ENCODE measurements at regions not wholly inside any gene's neighbourhood (a gene's known extent, or its start where the extent isn't known, plus 50 kb on each side); places are given as distances from the start of the nearest gene placed in this dataset.
A peak's percentile ranks its signal among the peaks of the same experiment; 100 is the strongest.

- no peak overlapping the region for H3K4me3 ChIP-seq (ENCODE audit: low read length)
- no peak for TF ChIP-seq CTCF (conservative IDR thresholded peaks at IDR 0.05; ENCODE audit: low read depth, low read length)
- peak; percentile 99 for DNase-seq (ENCODE audit: low read depth)
Measured at GRCh38 chr16:86975445-86975844, 341.7 kb downstream of the C16orf95 start.

GRCh38 chr16:86977076-86977676 lies 340.0 kb downstream of the C16orf95 start:
- DNase-seq (ENCODE audit: low read depth): no peak
- no peak overlapping the region for H3K4me3 ChIP-seq (ENCODE audit: low read length)
- TF ChIP-seq CTCF (conservative IDR thresholded peaks at IDR 0.05; ENCODE audit: low read depth, low read length): no peak

- no peak overlapping the region for H3K4me3 ChIP-seq (ENCODE audit: low read length)
- no peak for TF ChIP-seq CTCF (conservative IDR thresholded peaks at IDR 0.05; ENCODE audit: low read depth, low read length)
- no peak for DNase-seq (ENCODE audit: low read depth)
Measured at GRCh38 chr16:86978445-86979030, 338.7 kb downstream of the C16orf95 start.

GRCh38 chr16:86979061-86979460 lies 338.1 kb downstream of the C16orf95 start:
- TF ChIP-seq CTCF (conservative IDR thresholded peaks at IDR 0.05; ENCODE audit: low read depth, low read length): no peak
- H3K4me3 ChIP-seq (ENCODE audit: low read length): no peak overlapping the region
- no peak for DNase-seq (ENCODE audit: low read depth)

- TF ChIP-seq CTCF (conservative IDR thresholded peaks at IDR 0.05; ENCODE audit: low read depth, low read length): no peak
- DNase-seq (ENCODE audit: low read depth): no peak
- H3K4me3 ChIP-seq (ENCODE audit: low read length): no peak overlapping the region
Measured at GRCh38 chr16:86979984-86980553, 337.1 kb downstream of the C16orf95 start.

- DNase-seq (ENCODE audit: low read depth): no peak
- no peak for TF ChIP-seq CTCF (conservative IDR thresholded peaks at IDR 0.05; ENCODE audit: low read depth, low read length)
- H3K4me3 ChIP-seq (ENCODE audit: low read length): no peak overlapping the region
Measured at GRCh38 chr16:86980644-86981043, 336.5 kb downstream of the C16orf95 start.

GRCh38 chr16:86982347-86982596 lies 334.9 kb downstream of the C16orf95 start:
- no peak for DNase-seq (ENCODE audit: low read depth)
- no peak for TF ChIP-seq CTCF (conservative IDR thresholded peaks at IDR 0.05; ENCODE audit: low read depth, low read length)
- H3K4me3 ChIP-seq (ENCODE audit: low read length): no peak overlapping the region
